T-helper 1 cell (primary cell): ENCODE measurements at regions not wholly inside any gene's neighbourhood (a gene's known extent, or its start where the extent isn't known, plus 50 kb on each side); places are given as distances from the start of the nearest gene placed in this dataset.

Experiments used
- DNase-seq, 5 donors: peaks; one replicate each; pipeline ENCODE4 v3.0.0-alpha.2; 2012 to 2020

DNA sequence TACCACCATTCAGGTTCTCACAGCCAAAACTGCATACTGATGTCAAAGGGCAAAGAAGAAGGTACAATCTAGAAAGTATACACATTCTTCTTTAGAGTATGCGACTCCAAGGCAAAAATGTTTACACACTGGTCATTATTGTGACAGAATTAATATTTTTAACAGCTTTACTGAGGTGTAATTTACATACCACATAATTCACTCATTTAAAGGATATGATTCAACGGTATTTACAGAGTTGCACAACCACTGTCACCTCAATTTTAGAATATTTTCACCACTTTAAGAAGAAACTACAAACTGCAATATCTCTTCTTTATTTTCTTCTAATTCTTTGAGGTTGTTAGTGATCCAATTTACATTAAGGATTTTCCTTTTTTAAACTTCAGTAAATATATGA is 325.4 kb upstream of the SMIM31 start:
- no peak for DNase-seq

DNA sequence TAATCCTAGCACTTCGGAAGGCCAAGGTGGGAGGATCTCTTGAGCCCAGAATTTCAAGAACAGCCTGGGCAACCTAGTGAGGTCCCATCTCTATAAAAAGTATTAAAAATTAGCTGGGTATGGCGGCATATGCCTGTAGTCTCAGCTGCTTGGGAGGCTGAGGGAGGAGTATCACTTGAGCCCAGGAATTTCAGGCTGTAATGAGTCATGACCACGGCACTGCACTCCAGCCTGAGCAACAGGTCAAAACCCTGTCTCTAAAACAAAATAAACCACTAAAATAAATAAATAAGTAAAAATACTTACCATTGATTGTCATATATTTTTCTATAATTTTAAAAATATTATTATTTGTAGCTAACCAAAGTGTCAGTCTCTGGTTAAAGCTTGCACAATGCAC is 315.6 kb upstream of the SMIM31 start:
- no peak for DNase-seq

DNA sequence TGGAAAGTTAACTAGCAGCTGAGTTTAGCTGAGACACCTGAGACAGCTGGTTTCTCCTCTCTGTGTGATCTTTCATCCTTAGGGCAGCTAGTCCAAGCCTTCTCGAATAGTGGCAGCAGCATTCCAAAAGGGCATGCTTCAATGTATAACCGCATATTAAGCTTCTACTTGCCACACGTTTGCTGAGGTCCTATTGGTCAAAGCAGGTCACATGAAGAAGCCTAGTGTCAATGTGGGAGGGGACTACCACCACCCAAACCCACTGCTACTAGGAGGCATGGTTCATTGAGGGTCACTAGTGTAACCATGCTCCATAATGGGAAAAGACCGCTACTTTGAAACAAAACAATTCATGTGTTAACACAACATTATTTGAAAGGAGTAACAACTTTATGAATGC is 314.9 kb upstream of the SMIM31 start:
- no peak for DNase-seq

DNA sequence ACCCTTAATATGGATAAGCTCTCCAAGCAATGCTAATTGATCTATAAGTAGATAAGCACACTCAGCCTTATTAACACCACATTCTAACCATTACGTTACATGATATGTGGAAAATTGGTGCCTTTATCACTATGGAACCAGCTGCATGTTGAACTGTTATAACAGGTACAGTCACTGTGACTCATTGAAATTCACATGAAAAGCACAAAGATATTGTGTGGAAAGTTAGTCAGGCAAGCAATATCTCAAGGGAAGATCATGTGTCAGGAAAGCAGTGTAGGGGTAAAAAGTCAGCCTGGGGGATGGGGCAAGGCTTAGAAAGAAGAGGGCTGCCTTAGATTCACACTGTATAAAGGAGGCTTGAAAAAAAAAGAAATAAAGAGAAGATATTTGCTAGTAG is 313.7 kb upstream of the SMIM31 start:
- DNase-seq: no peak

DNA sequence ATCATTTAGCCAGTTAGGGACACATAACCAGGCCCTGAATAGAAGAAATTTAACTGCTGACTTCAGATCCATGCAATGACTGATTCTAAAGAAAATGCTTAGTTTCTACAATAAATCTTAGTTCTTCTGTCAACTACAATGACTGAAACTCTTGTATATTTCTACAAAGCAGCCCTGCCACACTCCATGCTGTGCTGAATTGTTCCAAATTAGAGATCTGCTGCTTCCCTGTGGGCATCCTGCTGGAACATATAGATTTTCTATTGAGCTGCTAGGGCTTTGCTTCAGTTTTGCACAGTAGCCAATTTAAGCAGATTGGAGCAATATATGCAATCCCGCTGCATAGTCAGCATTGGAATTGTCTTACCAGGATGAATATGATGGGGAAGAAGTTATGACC is 312.8 kb upstream of the SMIM31 start:
- no peak for DNase-seq

DNA sequence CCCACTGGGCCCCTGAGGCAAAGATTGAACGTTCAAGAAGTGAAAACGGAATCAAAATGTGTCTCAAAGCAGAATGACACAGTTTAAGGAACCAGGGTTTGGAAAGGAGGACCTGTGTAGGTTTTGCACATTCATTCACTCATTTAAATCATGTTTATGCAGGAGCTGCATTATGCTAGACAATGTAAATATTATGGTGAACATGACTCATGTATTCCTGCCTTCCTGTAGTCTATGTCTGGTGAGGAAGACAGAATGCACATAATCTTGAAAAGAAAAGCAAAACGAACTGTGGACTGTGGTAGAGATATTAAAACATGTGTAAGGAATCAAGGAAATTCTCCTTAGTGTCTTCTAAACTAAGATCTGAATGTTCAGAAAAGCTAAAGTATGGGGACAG is 311.8 kb upstream of the SMIM31 start:
- no peak for DNase-seq

DNA sequence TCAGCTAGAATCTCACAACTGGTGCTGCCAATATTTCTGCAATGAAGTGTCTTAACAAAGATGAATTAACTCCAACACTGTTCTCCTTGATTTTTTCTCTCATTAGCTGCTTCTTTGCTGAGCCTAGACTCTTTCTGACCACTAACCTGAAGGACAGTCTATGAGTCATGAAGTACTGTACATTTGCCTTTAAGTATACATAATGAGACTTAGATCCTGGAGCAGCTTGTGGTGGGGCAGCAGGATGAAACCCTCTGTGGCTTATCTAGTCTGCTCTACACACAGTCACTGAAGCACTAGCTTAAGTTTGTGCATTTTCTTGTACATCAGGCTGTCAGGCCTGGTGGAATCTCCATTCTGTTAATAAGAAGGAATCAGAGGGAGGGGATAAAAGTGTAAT is 307.4 kb upstream of the SMIM31 start:
- DNase-seq: no peak

DNA sequence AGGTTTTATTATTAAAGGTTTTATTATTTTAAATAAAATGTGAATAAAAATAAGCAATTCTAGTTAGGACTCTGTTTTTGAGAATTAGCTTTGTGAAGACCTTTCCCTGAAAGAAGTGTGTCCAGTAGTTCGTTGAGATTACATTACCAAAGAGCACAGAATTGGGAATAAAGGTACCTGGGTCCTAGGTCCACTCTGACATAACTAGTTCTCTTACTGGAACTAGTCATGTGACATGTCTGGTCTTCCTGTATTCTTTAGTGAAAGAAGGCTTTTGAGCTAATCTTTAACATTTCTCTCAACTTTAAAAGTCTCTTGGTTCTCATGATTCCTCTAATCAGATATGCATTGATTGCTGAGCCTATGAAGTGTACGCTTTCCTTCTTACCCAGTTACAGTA is 292.0 kb upstream of the SMIM31 start:
- DNase-seq: no peak

DNA sequence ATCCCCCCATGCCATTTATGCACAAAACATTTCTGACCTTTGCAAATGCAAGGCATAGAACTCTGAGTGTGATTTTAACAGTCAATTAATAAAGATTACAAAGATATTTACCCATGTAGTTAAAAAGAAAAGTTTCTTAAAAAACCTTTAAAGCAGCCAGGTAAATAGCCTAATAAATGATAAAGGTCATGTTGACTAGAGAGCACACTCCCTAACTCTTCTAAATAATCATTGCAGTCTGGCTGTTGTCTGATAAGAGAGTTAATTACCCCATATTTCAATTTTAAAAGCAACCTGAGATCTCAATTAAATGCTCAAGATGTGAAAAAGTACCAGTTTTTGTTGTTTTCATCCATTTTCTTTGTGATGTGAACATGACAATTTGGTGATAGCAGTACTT is 291.5 kb upstream of the SMIM31 start:
- DNase-seq: no peak

DNA sequence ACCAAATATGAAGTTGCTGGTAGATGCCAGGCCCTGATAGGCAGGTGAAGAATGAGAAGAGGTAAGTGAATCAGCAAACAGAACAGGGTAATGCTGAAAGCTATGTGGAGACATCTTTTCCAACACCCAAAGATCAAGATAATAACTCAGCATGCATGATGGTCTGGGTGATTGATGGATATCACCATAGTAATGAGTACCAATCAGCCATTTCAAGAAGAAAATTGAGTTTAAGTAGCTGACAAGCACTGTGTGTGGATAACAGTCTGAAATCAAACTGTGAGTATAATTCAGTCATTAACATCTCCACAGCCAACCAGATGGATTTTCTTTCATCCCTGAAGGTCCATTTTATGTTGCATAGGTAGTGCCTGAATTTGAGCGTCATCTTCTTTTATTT is 289.6 kb upstream of the SMIM31 start:
- DNase-seq: no peak

DNA sequence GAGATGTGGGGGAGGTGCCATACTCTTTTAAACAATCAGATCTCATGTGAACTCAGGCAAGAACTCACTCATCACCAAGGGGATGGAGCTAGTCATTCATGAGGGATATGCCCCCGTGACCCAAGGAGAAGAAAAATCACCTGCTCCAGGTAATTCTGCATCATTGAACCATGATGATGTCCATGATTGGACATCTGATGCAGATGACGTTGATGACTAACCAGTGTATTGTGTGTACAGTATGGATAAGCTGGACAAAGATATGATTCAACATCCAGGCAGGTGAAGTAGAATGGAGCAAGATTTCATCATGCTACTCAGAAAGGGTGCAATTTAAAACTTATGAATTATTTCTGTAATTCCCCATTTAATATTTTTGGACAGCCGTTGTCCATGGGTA is 286.4 kb upstream of the SMIM31 start:
- DNase-seq: no peak

DNA sequence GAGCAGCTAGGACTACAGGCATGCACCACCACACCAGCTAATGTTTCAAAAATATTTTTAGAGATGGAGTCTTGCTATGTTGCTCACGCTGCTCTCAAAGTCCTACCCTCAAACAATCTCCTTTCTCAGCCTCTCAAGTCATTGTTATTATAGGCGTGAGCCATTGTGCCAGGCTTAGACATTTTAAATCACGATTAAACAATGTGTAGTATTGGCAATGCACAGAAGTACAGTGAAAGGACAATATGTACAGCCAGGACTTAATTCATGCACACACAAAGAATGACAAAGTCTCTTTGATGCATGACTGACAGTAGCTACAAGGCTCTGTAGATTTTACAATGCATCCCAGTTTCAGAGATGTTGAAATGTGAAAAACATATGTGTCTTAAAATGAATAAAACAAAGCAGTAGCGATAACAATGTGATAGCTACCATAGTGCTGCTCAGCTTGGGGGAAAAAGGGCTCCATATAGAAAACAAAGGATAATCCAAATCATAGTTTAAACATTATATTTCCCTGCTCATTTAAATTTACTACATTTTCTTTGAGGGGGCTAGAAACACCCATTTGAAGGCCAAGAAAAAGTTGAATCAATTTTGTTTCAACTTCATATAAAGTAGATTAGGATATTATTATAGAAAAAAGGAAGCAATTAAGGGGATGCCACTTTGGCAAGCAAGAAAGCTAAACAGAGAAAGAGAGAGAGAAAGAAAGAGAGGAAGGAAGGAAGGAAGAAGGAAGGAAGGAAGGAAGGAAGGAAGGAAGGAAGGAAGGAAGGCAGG is 272.4 kb upstream of the SMIM31 start:
- DNase-seq: no peak

DNA sequence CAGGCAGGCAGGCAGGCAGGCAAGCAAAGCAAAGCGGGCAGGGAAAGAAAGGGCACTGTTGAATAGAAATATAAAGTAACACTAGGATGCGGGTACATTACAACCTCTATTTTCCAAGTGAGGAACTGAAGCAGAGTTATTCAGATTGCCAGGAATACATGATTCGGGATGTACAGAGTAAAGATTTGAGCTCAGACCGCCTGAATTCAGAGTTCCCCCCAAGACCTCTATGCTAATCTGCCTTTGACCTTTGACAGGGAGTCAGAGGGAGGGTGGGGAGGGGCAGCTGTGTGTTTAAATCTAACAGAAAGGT is 271.9 kb upstream of the SMIM31 start:
- no peak for DNase-seq

DNA sequence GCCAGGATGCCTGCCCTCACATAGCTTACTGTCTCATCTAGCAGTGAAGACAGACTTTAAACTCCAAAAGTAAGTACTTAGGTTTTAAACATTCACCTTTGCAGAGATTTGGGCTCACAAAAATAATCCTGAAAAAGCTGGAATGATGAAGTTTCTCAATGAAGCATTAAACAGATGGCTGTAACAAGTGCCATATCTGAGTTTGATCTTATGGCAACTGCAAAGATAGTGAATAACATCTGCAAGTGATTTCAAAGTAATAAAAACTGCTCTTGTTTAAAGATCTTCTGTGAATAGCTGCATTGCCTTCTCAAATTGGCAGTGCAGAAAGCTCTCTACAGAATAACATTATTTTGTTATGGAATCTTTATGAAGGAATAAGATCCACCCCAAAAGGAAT is 271.2 kb upstream of the SMIM31 start:
- no peak for DNase-seq

DNA sequence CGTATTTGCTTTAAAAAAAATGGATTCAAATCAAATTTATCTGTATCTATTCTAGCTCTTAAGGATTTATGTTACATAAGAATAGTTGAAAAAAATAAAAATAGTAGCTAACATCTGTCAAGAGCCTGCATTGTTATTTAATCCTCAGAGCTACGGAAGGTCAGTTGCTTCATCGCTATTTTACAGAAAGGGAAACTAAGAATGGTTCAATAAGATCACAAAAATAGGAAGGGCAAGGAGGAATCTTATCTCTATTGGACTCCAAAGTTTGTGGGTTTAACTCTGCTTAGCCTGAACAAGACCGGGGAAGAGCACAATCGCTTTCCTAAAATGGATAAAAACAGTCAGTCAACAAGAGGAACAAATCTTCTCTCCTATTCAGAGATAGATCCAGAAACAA is 270.2 kb upstream of the SMIM31 start:
- DNase-seq: no peak

DNA sequence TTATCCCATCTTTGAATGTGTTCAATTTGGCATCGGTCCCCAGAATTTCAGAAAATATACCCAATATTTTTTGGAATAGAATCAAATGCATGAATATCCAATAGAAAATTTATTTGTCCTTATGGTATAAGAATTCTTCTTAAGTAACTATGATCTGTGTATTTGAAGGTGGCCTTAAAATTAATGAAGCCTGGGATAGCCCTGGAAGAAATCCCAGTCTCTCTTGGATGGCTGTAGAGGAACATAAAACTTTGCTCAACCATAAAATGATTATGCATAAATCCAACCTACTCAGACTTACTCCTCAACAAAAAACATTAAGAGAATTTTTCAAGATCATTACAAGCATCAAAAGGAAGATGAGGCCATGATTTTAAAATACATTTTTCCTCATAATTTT is 269.4 kb upstream of the SMIM31 start:
- no peak for DNase-seq

DNA sequence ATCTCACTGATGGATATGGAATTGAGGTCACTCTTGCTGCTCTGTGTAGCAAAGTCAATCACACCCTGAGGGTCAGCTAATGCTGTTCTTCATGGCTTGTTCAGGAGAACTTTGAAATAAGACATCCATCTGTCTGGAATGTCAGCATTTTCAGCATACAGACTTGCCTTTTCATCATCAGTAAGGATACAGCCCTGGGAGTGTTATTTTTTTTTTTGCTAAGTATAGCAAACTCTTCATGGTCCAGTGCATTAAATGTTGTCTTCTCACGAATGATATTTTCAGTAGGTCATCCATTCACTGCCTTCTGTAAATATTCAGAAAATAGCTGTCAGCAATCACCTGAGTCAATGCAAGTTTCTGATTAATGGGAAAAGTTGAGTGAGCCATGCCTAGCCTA is 268.8 kb upstream of the SMIM31 start:
- no peak for DNase-seq

DNA sequence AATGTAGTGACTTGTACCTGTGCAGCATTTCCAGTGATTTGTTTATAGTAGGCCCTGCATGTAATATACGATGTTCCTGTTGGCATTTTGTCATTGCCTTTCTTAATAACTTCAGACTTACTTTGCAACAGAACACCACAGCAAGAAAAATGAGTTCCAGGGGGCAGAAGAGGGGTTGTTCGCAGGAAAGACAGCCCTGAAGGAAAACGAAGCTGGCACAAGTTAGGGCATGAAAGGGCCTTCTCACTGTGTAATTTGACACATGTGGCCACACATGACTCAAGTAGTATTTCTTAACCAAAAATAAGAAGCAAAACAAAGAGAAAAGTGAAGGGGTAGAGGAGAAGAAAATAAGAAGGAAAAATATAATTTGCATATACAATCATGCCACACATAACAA is 265.8 kb upstream of the SMIM31 start:
- no peak for DNase-seq

DNA sequence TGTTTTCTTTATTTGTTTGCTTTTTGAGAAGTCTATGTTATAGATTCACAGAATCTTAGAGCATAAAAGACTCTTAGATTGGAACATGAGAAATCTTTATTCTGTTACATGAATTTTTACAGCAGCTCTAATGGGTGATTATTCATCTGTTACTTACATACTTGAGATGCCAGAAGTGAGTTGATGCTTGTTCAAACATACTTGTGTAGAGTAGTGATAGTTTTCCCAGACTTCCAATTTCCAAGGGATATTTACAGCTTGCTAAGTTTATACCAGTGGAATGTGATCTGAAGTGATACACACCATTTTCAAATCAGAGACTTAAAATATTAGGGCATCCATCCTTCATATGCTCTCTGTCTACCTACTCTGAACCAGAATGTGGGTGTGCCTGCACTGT is 252.9 kb upstream of the SMIM31 start:
- DNase-seq: no peak

DNA sequence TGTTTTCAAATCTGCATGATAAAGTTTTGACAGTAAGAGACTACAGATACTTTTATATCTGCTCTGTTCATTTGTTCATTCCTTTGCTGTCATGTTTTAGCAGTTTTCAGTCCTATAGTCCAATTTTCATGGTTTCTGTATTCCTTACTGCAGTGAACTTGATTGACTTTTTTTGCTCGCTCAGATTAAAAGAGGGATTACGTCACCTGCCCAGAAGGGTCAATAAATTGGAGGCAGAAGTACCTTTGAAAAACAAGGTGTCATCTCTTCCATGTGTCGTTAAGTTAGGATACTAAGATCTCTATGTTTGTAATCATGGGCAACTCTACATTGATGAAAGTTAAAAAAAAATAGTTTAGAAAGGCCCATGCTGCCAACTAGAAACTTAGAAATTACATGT is 250.1 kb upstream of the SMIM31 start:
- no peak for DNase-seq

DNA sequence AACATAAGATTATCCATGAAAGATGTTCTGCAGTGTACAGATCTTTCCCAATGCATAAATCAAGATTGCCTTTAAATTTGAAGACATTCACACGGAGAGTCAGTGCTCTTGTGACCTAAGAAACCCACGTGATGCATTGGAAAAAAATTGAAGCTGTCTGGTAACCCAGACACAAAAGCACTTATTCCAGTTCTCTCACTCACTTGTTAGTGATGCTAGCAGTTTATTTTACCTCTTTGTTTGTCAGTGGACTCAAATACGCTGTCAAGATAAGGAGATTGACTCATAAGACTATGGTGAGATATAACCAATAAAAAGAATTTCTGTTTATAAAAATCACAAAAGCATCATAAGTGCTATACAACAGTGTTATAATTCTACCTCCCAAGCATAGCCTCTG is 245.8 kb upstream of the SMIM31 start:
- no peak for DNase-seq

DNA sequence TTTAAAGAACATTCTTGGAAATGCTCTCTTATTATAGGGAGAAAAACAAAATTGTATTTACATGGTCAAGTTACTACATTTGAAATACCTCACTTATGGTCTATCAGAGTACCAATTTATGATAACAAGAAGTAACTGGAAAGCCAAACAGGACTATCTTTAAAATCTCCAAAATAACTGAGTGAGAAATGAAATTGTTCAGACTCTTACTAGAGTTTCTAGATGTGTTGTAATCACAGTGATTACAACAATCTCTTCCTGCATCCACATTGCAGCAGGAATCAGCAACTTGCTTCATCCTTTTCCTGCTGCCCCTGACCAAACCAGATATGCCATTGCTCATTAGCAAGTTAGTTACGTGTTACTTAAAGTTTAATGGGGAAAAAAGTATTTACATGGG is 245.2 kb upstream of the SMIM31 start:
- DNase-seq: no peak

DNA sequence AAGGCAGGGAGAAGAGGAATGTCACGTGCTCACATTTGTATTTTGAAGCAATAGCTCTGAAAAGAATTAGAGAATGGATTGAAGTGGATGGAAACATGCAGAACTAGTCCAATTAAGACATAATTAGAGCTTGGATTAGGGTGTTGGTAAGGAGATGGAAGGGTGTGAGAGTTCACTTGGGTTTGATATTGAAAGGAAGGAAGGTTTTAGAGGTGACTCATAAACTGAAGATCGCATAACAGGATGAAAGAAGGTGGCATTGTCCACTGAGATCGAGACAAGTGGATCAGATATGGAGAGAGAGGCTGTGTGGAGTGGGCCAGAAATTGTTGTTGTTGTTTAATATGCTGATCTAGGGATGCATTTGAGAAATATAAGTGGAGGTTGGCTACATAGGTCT is 244.0 kb upstream of the SMIM31 start:
- DNase-seq: no peak

DNA sequence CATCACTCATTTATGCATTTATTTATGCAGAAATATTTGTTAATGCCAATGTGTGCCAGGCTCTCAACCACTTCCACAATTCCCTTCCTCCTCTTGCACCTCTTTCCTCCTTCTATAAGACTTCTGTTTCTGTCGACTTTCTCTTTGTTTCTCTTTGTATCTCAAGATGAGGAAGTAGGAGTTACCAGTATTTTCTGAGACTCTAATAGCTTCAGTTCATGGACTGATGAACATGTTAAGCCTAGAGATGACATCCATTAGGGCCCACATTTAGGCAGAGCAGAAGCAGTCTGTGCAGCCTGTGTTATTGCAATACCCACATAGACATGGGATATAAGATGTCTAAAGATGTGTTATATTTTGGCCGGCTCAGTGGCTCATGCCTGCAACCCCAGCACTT is 241.8 kb upstream of the SMIM31 start:
- no peak for DNase-seq

DNA sequence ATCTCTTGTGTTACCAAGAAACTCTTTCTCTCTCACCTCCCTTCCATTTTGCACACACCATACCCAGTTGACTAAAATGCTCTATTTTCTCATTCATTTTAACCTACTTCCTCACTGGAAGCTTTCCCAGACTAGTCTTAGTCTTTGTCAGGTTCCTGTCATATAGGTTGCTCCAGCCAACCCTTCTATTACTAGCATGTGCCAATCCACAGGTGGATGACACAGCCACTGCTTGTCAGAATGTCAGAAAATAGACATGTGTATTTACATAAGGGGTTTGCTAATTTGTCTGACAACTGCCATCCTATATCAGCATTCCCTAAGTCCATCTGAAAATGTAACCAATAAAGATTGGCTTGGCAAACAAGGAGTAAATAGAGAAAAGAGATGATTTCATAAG is 239.2 kb upstream of the SMIM31 start:
- no peak for DNase-seq

DNA sequence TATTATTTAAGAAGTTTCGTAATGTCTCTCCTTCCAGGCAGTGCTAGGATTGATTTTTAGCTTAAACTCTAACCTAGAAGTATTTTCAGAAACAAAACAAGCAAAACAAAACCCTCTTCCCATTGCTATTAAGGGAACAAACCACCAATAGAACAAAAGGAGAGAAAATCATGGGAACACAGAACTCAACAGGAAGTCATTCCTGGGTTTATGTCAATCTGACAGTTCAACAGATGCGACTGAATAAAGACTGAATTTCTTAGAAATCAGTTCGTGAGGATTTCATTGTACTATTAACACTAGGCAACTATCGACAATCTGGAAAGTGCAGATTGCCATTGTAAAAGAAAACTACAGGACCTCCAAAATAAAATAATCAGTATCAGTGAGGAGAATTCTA is 229.1 kb upstream of the SMIM31 start:
- DNase-seq: no peak
